HCT116 (cell line): ENCODE measurements at regions not wholly inside any gene's neighbourhood (a gene's known extent, or its start where the extent isn't known, plus 50 kb on each side); places are given as distances from the start of the nearest gene placed in this dataset.

ENCODE experiments used
- ATAC-seq: fragments of 200-7000 bp; cut with Tn5 transposase; 2 replicates; pipeline ENCODE4 v1.9.1; 2020; ENCODE audit warnings: mild to moderate bottlenecking, moderate library complexity
- BruUV-seq: library from RNA; stranded (reverse); fragments of 400-500 nt; replicated peaks from 2 replicates; lab custom pipeline; 2021; lab: Mats Ljungman, UMichigan
- CTCF ChIA-PET: fragments of 300-600 bp; sonication (Branson Sonifier 250); formaldehyde crosslinking; loops from one replicate; lab custom pipeline; 2021; ENCODE audit warnings: antibody characterized with exemption; lab: Charles Lee
- POLR2A ChIA-PET: fragments of 300-600, 350-600 bp; sonication (Branson Sonifier 250); formaldehyde crosslinking; loops from one replicate; lab custom pipeline; 2021; ENCODE audit warnings: antibody characterized with exemption; lab: Charles Lee
- RAD21 ChIA-PET, 2 experiments: fragments of 300-600 bp; sonication (Branson Sonifier 250); formaldehyde crosslinking; loops; one replicate each; lab custom pipeline; 2023; ENCODE audit warnings: low total read pairs in 2 of 2; ENCODE audit not compliant: uncharacterized antibody in 2 of 2, unreplicated experiment in 2 of 2, low non-redundant PET in 1 of 2; lab: Charles Lee
- DNase-seq: peaks from one replicate; pipeline ENCODE4 v3.0.0-alpha.2; 2010; ENCODE audit warnings: low read depth, low spot score
- H2AFZ ChIP-seq: fragments of 200-600 bp; shearing (Covaris generic), sonication (generic); 2 replicates; pipeline ENCODE4 v1.6.1; 2017; ENCODE audit warnings: low read depth, mixed run types, mixed read lengths, antibody characterized with exemption, low read length; ENCODE audit not compliant: poor library complexity, severe bottlenecking
- H3K27ac ChIP-seq: 2 replicates; pipeline ENCODE4 v1.5.1; 2012; ENCODE audit warnings: low read depth, low read length
- H3K27me3 ChIP-seq: fragments of 200-600 bp; sonication (generic); 2 replicates; pipeline ENCODE4 v1.6.1; 2016; ENCODE audit warnings: mixed run types, low read length, mixed read lengths; ENCODE audit not compliant: insufficient read depth
- H3K36me3 ChIP-seq, 2 experiments: fragments of 200-500 bp in 1 of 2; fragments of 200-600 bp in 1 of 2; sonication (Bioruptor generic) in 1 of 2; sonication (generic) in 1 of 2; 2 replicates each; pipeline versions ENCODE4 v1.5.1 to v1.6.1; 2014 to 2016; ENCODE audit warnings: low read length in 2 of 2, inconsistent platforms in 1 of 2, mixed read lengths in 1 of 2, mixed run types in 1 of 2; ENCODE audit not compliant: insufficient read depth in 2 of 2, control insufficient read depth in 1 of 2
- H3K4me1 ChIP-seq, 2 experiments: fragments of 200-600 bp in 1 of 2; sonication (generic) in 1 of 2; 2 replicates each; pipeline versions ENCODE4 v1.5.1 to v1.6.1; 2012 to 2017; ENCODE audit warnings: low read length in 2 of 2, inconsistent platforms in 1 of 2, mild to moderate bottlenecking in 1 of 2, mixed read lengths in 1 of 2, mixed run types in 1 of 2, moderate library complexity in 1 of 2; ENCODE audit not compliant: insufficient read depth in 2 of 2, control insufficient read depth in 1 of 2
- H3K4me2 ChIP-seq: fragments of 200-600 bp; sonication (generic); 2 replicates; pipeline ENCODE4 v1.6.1; 2017; ENCODE audit warnings: mixed run types, low read length, mixed read lengths
- H3K4me3 ChIP-seq, 2 experiments: fragments of 200-600 bp in 1 of 2; sonication (generic) in 1 of 2; replicated peaks in 1 of 2; 2 replicates each; pipeline ENCODE4 v1.5.1; 2011 to 2016; ENCODE audit warnings: low read length in 2 of 2, control low read depth in 1 of 2, low read depth in 1 of 2, mild to moderate bottlenecking in 1 of 2, mixed read lengths in 1 of 2, mixed run types in 1 of 2
- H3K79me2 ChIP-seq: fragments of 200-600 bp; sonication (generic); 2 replicates; pipeline ENCODE4 v1.6.1; 2017; ENCODE audit warnings: mild to moderate bottlenecking, mixed run types, low read length, moderate library complexity, mixed read lengths; ENCODE audit not compliant: insufficient read depth
- H3K9ac ChIP-seq: fragments of 200-600 bp; sonication (generic); 2 replicates; pipeline ENCODE4 v1.6.1; 2016; ENCODE audit warnings: low read length, mixed read lengths
- H3K9me2 ChIP-seq: fragments of 200-600 bp; sonication (generic), shearing (Covaris generic); 2 replicates; pipeline ENCODE4 v1.6.1; 2017; ENCODE audit warnings: mixed run types, mild to moderate bottlenecking, moderate library complexity; ENCODE audit not compliant: insufficient read depth
- H3K9me3 ChIP-seq, 2 experiments: fragments of 200-500 bp in 1 of 2; fragments of 200-600 bp in 1 of 2; sonication (Bioruptor generic) in 1 of 2; sonication (generic) in 1 of 2; 2 replicates each; pipeline ENCODE4 v1.6.1; 2014 to 2017; ENCODE audit warnings: low read length in 2 of 2, mixed read lengths in 2 of 2, inconsistent platforms in 1 of 2, low read depth in 1 of 2, mild to moderate bottlenecking in 1 of 2, mixed run types in 1 of 2, moderate library complexity in 1 of 2; ENCODE audit not compliant: control insufficient read depth in 1 of 2, insufficient read depth in 1 of 2
- H4K20me1 ChIP-seq: fragments of 200-600 bp; sonication (generic), shearing (Covaris generic); 2 replicates; pipeline ENCODE4 v1.6.1; 2017; ENCODE audit warnings: mixed run types, mild to moderate bottlenecking, moderate library complexity; ENCODE audit not compliant: insufficient read depth
- ATF3 ChIP-seq: IDR thresholded peaks from 2 replicates; pipeline ENCODE4 v1.6.1; 2012
- ELF1 ChIP-seq: IDR thresholded peaks from 2 replicates; pipeline ENCODE4 v1.6.1; 2012; ENCODE audit warnings: low read depth, borderline replicate concordance
- EZH2 ChIP-seq: fragments of 200-600 bp; sonication (generic); IDR thresholded peaks from 2 replicates; pipeline ENCODE4 v1.6.1; 2017; ENCODE audit warnings: antibody characterized with exemption, mixed run types
- FOSL1 ChIP-seq: IDR thresholded peaks from 2 replicates; pipeline ENCODE4 v1.6.1; 2012; ENCODE audit warnings: low read depth
- JUND ChIP-seq: IDR thresholded peaks from 2 replicates; pipeline ENCODE4 v1.6.1; 2012
- MAX ChIP-seq: IDR thresholded peaks from 2 replicates; pipeline ENCODE4 v1.6.1; 2012
- RAD21 ChIP-seq: IDR thresholded peaks from 2 replicates; pipeline ENCODE4 v1.6.1; 2012; ENCODE audit warnings: low read depth, mild to moderate bottlenecking
- REST ChIP-seq: IDR thresholded peaks from 2 replicates; pipeline ENCODE4 v1.6.1; 2012; ENCODE audit warnings: low read depth
- SIN3A ChIP-seq: IDR thresholded peaks from 2 replicates; pipeline ENCODE4 v1.6.1; 2012; ENCODE audit warnings: low read depth
- SP1 ChIP-seq: IDR thresholded peaks from 2 replicates; pipeline ENCODE4 v1.6.1; 2012; ENCODE audit warnings: low read depth
- YY1 ChIP-seq: IDR thresholded peaks from 2 replicates; pipeline ENCODE4 v1.6.1; 2011; ENCODE audit warnings: low read length, low read depth, moderate library complexity, mild to moderate bottlenecking; ENCODE audit not compliant: insufficient replicate concordance; ENCODE audit errors: extremely low read depth
- ZBTB33 ChIP-seq: IDR thresholded peaks from 2 replicates; pipeline ENCODE4 v1.6.1; 2011; ENCODE audit warnings: mild to moderate bottlenecking, low read length, moderate library complexity; ENCODE audit not compliant: insufficient replicate concordance; ENCODE audit errors: extremely low read depth
- ZFX ChIP-seq: fragments of 450-650 bp; IDR thresholded peaks from 2 replicates; pipeline ENCODE4 v1.6.1; 2017
- ZNF274 ChIP-seq: fragments of 200-500 bp; sonication (Bioruptor generic); IDR thresholded peaks from 2 replicates; pipeline ENCODE4 v1.6.1; 2014; ENCODE audit warnings: mild to moderate bottlenecking, low read depth, low read length, inconsistent platforms
- intact Hi-C: fragments of 100-400 bp; cut with micrococcal nuclease; formaldehyde crosslinking; loops from 2 replicates; pipeline ENCODE4 v1.10.0; 2022

GRCh38 chr3:144426366-144426765 is 454.7 kb downstream of the DIPK2A start:
- TF ChIP-seq SP1 (no peak), JUND (no peak), EZH2 (no peak), ZFX (no peak), REST (no peak), YY1 (no peak), FOSL1 (no peak), ZBTB33 (no peak), MAX (no peak), SIN3A (no peak), ZNF274 (no peak), ELF1 (no peak), ATF3 (no peak), RAD21 (no peak)
- ChIA-PET CTCF (no interaction called here), RAD21 (no interaction called here), POLR2A (no interaction called here)
- Histone ChIP-seq H3K9me2 (no peaks in the 10 kb centered on the region), H3K4me1 (no peaks in the 10 kb centered on the region), H3K27me3 (no peaks in the 10 kb centered on the region), H3K9ac (no peak overlapping the region), H3K4me2 (no peak overlapping the region), H3K9me3 (no peaks in the 10 kb centered on the region), H4K20me1 (no peaks in the 10 kb centered on the region), H2AFZ (no peak overlapping the region), H3K36me3 (no peaks in the 10 kb centered on the region), H3K4me3 (no peak overlapping the region), H3K27ac (no peak overlapping the region), H3K79me2 (no peaks in the 10 kb centered on the region)
- intact Hi-C loops: no loop called here
- no peak for DNase-seq
- no TSS peak for BruUV-seq
- ATAC-seq: no peak
